PFSK-1 (cell line): ENCODE measurements at regions not wholly inside any gene's neighbourhood (a gene's known extent, or its start where the extent isn't known, plus 50 kb on each side); places are given as distances from the start of the nearest gene placed in this dataset.

ENCODE experiments used
- REST ChIP-seq, 2 experiments: IDR thresholded peaks; 2 replicates each; pipeline versions ENCODE4 v1.6.1 to v1.8.0; 2011 to 2012; ENCODE audit warnings: low read depth in 2 of 2, low read length in 2 of 2, control low read depth in 1 of 2, inconsistent platforms in 1 of 2, mild to moderate bottlenecking in 1 of 2, moderate library complexity in 1 of 2; ENCODE audit not compliant: insufficient read depth in 1 of 2
- TAF1 ChIP-seq: IDR thresholded peaks from 2 replicates; pipeline ENCODE4 v1.6.1; 2012; ENCODE audit warnings: low read length, control low read depth, borderline replicate concordance; ENCODE audit not compliant: insufficient read depth

DNA sequence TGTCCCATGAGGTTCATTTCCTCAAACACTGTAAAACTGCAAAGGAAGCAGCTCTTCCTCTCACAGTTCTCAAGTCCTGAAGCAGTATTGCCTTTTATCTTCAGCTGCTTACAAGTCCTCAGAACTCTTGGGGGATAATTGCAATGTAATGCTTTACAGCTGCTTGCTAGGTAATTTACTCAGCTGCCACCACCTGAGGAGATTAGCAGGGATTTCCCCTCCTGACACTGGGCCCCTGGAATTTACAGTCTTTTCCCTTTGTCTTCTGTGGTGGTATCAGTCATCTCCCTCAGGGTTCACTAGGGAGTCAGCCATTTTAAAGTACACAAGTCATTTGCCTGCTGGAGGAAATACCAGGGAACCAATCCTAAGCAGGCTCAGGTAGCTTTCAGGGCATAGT, 754.3 kb upstream of the GRAMD2B start:
- TF ChIP-seq TAF1 (no peak), REST (IDR thresholded peaks at IDR 0.05; ENCODE audit: insufficient read depth in 1 of 2, low read depth in 2 of 2, low read length in 2 of 2) (no peak)
